CD14-positive monocyte (primary cell): ENCODE measurements at regions not wholly inside any gene's neighbourhood (a gene's known extent, or its start where the extent isn't known, plus 50 kb on each side); places are given as distances from the start of the nearest gene placed in this dataset.

Source experiments
- DNase-seq, 3 donors: peaks; one replicate each; pipeline ENCODE4 v3.0.0-alpha.2; 2011 to 2022
- H2AFZ ChIP-seq: 2 replicates; pipeline ENCODE4 v1.6.0; 2012; ENCODE audit warnings: mild to moderate bottlenecking, low read depth, low read length, inconsistent platforms; ENCODE audit not compliant: insufficient read depth, poor library complexity, severe bottlenecking
- H3K27ac ChIP-seq, 2 donors: 1 replicate in 1 of 2; 2 replicates in 1 of 2; pipeline ENCODE4 v1.5.1; 2012 to 2013; ENCODE audit warnings: low read length in 2 of 2, control low read depth in 1 of 2, inconsistent platforms in 1 of 2, low read depth in 1 of 2, mild to moderate bottlenecking in 1 of 2
- H3K27me3 ChIP-seq, 2 donors: one replicate each; pipeline versions ENCODE4 v1.6.0 to v1.6.1; 2011 to 2013; ENCODE audit warnings: low read length in 2 of 2; ENCODE audit not compliant: control insufficient read depth in 2 of 2, insufficient read depth in 2 of 2
- H3K36me3 ChIP-seq, 2 donors: replicated peaks in 1 of 2; 1 replicate in 1 of 2; 2 replicates in 1 of 2; pipeline versions ENCODE4 v1.5.1 to v1.6.1; 2012 to 2013; ENCODE audit warnings: low read length in 2 of 2, control low read depth in 1 of 2, inconsistent platforms in 1 of 2, mild to moderate bottlenecking in 1 of 2; ENCODE audit not compliant: insufficient read depth in 2 of 2, control insufficient read depth in 1 of 2
- H3K4me1 ChIP-seq, 2 donors: 1 replicate in 1 of 2; 2 replicates in 1 of 2; pipeline versions ENCODE4 v1.5.1 to v1.6.1; 2012 to 2013; ENCODE audit warnings: low read length in 2 of 2, control low read depth in 1 of 2, inconsistent platforms in 1 of 2, mild to moderate bottlenecking in 1 of 2, moderate library complexity in 1 of 2; ENCODE audit not compliant: insufficient read depth in 2 of 2, control insufficient read depth in 1 of 2
- H3K4me2 ChIP-seq: replicated peaks from 2 replicates; pipeline ENCODE3; 2012; ENCODE audit warnings: low read length, moderate library complexity, mild to moderate bottlenecking; ENCODE audit not compliant: poor library complexity, severe bottlenecking; ENCODE audit errors: extremely low read depth
- H3K4me3 ChIP-seq, 3 experiments: fragments of 200-600 bp in 1 of 3; sonication (generic) in 1 of 3; replicated peaks in 1 of 3; 1 replicate in 2 of 3; 2 replicates in 1 of 3; pipeline ENCODE4 v1.5.1; 2011 to 2013; ENCODE audit warnings: low read length in 3 of 3, mild to moderate bottlenecking in 3 of 3, control low read depth in 2 of 3, low read depth in 2 of 3, inconsistent platforms in 1 of 3, moderate library complexity in 1 of 3
- H3K79me2 ChIP-seq: 2 replicates; pipeline ENCODE4 v1.6.0; 2012; ENCODE audit warnings: mild to moderate bottlenecking, control low read depth, inconsistent platforms, low read length, moderate library complexity; ENCODE audit not compliant: insufficient read depth
- H3K9ac ChIP-seq: 2 replicates; pipeline ENCODE4 v1.6.0; 2017; ENCODE audit warnings: low read length, mild to moderate bottlenecking; ENCODE audit not compliant: insufficient read depth, poor library complexity, severe bottlenecking
- H3K9me3 ChIP-seq, 2 donors: replicated peaks in 1 of 2; 1 replicate in 1 of 2; 2 replicates in 1 of 2; pipeline versions ENCODE4 v1.5.1 to v1.6.1; 2012 to 2013; ENCODE audit warnings: low read length in 2 of 2, control low read depth in 1 of 2; ENCODE audit not compliant: control insufficient read depth in 1 of 2, insufficient read depth in 1 of 2
- H4K20me1 ChIP-seq: 2 replicates; pipeline ENCODE4 v1.6.0; 2012; ENCODE audit warnings: mild to moderate bottlenecking, low read length, control low read depth, moderate library complexity; ENCODE audit not compliant: insufficient read depth
- H3K27ac Mint-ChIP-seq, 7 donors: one replicate each; pipeline ENCODE4 v1.8.0; 2020; ENCODE audit warnings: mild to moderate bottlenecking in 7 of 7, mixed read lengths in 7 of 7, moderate library complexity in 6 of 7, inconsistent platforms in 2 of 7
- H3K27me3 Mint-ChIP-seq, 3 donors: one replicate each; pipeline ENCODE4 v1.8.0; 2021 to 2022; ENCODE audit warnings: low read depth in 3 of 3, mild to moderate bottlenecking in 3 of 3, mixed read lengths in 3 of 3, moderate library complexity in 3 of 3, inconsistent platforms in 1 of 3
- H3K36me3 Mint-ChIP-seq, 2 donors: one replicate each; pipeline ENCODE4 v1.8.0; 2020; ENCODE audit warnings: mixed read lengths in 2 of 2, inconsistent platforms in 1 of 2, mild to moderate bottlenecking in 1 of 2
- H3K4me1 Mint-ChIP-seq: one replicate; pipeline ENCODE4 v1.8.0; 2020; ENCODE audit warnings: mild to moderate bottlenecking, mixed read lengths
- H3K4me3 Mint-ChIP-seq, 2 donors: one replicate each; pipeline ENCODE4 v1.8.0; 2020; ENCODE audit warnings: mild to moderate bottlenecking in 2 of 2, mixed read lengths in 2 of 2, moderate library complexity in 1 of 2
- H3K9me3 Mint-ChIP-seq, 7 donors: one replicate each; pipeline ENCODE4 v1.8.0; 2020 to 2022; ENCODE audit warnings: mixed read lengths in 7 of 7, mild to moderate bottlenecking in 6 of 7, moderate library complexity in 6 of 7, inconsistent platforms in 2 of 7
- CTCF ChIP-seq: fragments of 200-600 bp; IDR thresholded peaks from one replicate; pipeline ENCODE4 v1.8.0; 2022; ENCODE audit warnings: antibody characterized with exemption, mild to moderate bottlenecking
- WGBS: methylation state at CpG from one replicate; pipeline ENCODE4 v1.1.5; 2013; ENCODE audit warnings: missing lambda C conversion rate; ENCODE audit not compliant: insufficient coverage; 5-methylcytosine and 5-hydroxymethylcytosine counted together
- intact Hi-C, 2 donors: fragments of 100-400 bp; cut with micrococcal nuclease; formaldehyde crosslinking; loops; one replicate each; pipeline versions ENCODE4 v1.15.0 to v1.15.1; 2023

- peaks cover 9 to 15% (median 10%) of the 10 kb centered on the region in 7 donors for H3K9me3 Mint-ChIP-seq
- H3K27ac Mint-ChIP-seq: no peak overlapping the region
- Histone ChIP-seq H3K4me3 (no peak overlapping the region), H3K9me3 (peaks cover 0 to 5% of the 10 kb centered on the region in 2 donors), H3K79me2 (no peaks in the 10 kb centered on the region), H3K4me2 (no peak overlapping the region), H3K27ac (no peak overlapping the region), H3K9ac (no peak overlapping the region), H4K20me1 (no peaks in the 10 kb centered on the region), H3K27me3 (no peaks in the 10 kb centered on the region), H2AFZ (no peak overlapping the region), H3K4me1 (no peaks in the 10 kb centered on the region), H3K36me3 (no peaks in the 10 kb centered on the region)
- H3K4me1 Mint-ChIP-seq: no peaks in the 10 kb centered on the region
- no peaks in the 10 kb centered on the region for H3K36me3 Mint-ChIP-seq
- intact Hi-C loops: no loop called here
- DNase-seq: no peak
- no peaks in the 10 kb centered on the region for H3K27me3 Mint-ChIP-seq
- no peak for TF ChIP-seq CTCF
- H3K4me3 Mint-ChIP-seq: no peak overlapping the region
Observed at GRCh38 chr7:91713669-91714068, 166.8 kb downstream of the MTERF1 start.

GRCh38 chr7:91717681-91718470 is 162.6 kb downstream of the MTERF1 start:
- Mint-ChIP-seq H3K9me3 (peaks cover 8 to 14% (median 10%) of the 10 kb centered on the region in 7 donors), H3K36me3 (no peaks in the 10 kb centered on the region), H3K27me3 (no peaks in the 10 kb centered on the region), H3K27ac (no peak overlapping the region), H3K4me3 (no peak overlapping the region), H3K4me1 (no peaks in the 10 kb centered on the region)
- H3K4me1 ChIP-seq: no peaks in the 10 kb centered on the region
- no peak for TF ChIP-seq CTCF
- DNase-seq: no peak
- H3K9me3 ChIP-seq: peaks cover 0 to 9% of the 10 kb centered on the region in 2 donors
- H3K4me3 ChIP-seq: no peak overlapping the region
- no peaks in the 10 kb centered on the region for H3K36me3 ChIP-seq
- H3K27ac ChIP-seq: no peak overlapping the region
- no peaks in the 10 kb centered on the region for H3K27me3 ChIP-seq
- no peak overlapping the region for H2AFZ ChIP-seq
- 80% methylated on average over 1 of the region's 2 CpGs for WGBS
- H3K9ac ChIP-seq: no peak overlapping the region
- H3K79me2 ChIP-seq: no peaks in the 10 kb centered on the region
- no peaks in the 10 kb centered on the region for H4K20me1 ChIP-seq
- no peak overlapping the region for H3K4me2 ChIP-seq
- intact Hi-C loops: no loop called here
